SK-N-SH (cell line): ENCODE measurements at regions not wholly inside any gene's neighbourhood (a gene's known extent, or its start where the extent isn't known, plus 50 kb on each side); places are given as distances from the start of the nearest gene placed in this dataset.

ENCODE experiments used
- EP300 ChIP-seq, 2 experiments: IDR thresholded peaks; 2 replicates each; pipeline versions ENCODE4 v1.4.0 to v1.6.1; 2012; ENCODE audit warnings: borderline replicate concordance in 1 of 2, low read depth in 1 of 2, low read length in 1 of 2
- FOSL2 ChIP-seq: IDR thresholded peaks from 2 replicates; pipeline ENCODE4 v1.4.0; 2012; ENCODE audit warnings: low read depth, mild to moderate bottlenecking, moderate library complexity, borderline replicate concordance
- FOXJ3 ChIP-seq: sonication (generic); formaldehyde crosslinking; IDR thresholded peaks from 2 replicates; pipeline ENCODE4 v1.5.1; 2020; ENCODE audit warnings: mild to moderate bottlenecking, missing genetic modification reagents
- GABPA ChIP-seq: IDR thresholded peaks from 2 replicates; pipeline ENCODE4 v1.4.0; 2012; ENCODE audit warnings: low read depth, mild to moderate bottlenecking
- GATA2 ChIP-seq: sonication (generic); formaldehyde crosslinking; IDR thresholded peaks from 2 replicates; pipeline ENCODE4 v1.5.0; 2020; ENCODE audit warnings: mild to moderate bottlenecking, missing genetic modification reagents
- RFX5 ChIP-seq: IDR thresholded peaks from 2 replicates; pipeline ENCODE4 v1.6.1; 2012; ENCODE audit warnings: mild to moderate bottlenecking, improper control_type of control experiment, low read length
- SIN3A ChIP-seq: IDR thresholded peaks from 2 replicates; pipeline ENCODE4 v1.6.1; 2012; ENCODE audit warnings: low read depth, mild to moderate bottlenecking, low read length, moderate library complexity, borderline replicate concordance
- TAF1 ChIP-seq: IDR thresholded peaks from 2 replicates; pipeline ENCODE4 v1.6.1; 2012; ENCODE audit warnings: low read depth, mild to moderate bottlenecking, low read length, moderate library complexity, borderline replicate concordance
- TF ChIP-seq, protein P1 (sequence below): fragments of 200-600 bp; sonication (generic); IDR thresholded peaks from 2 replicates; pipeline ENCODE4 v1.6.1; 2017; ENCODE audit warnings: antibody characterized with exemption, mild to moderate bottlenecking, moderate library complexity
- TF ChIP-seq, protein P2 (sequence below): IDR thresholded peaks from 2 replicates; pipeline ENCODE4 v1.6.1; 2012; ENCODE audit warnings: mild to moderate bottlenecking, low read depth, low read length, moderate library complexity

DNA sequence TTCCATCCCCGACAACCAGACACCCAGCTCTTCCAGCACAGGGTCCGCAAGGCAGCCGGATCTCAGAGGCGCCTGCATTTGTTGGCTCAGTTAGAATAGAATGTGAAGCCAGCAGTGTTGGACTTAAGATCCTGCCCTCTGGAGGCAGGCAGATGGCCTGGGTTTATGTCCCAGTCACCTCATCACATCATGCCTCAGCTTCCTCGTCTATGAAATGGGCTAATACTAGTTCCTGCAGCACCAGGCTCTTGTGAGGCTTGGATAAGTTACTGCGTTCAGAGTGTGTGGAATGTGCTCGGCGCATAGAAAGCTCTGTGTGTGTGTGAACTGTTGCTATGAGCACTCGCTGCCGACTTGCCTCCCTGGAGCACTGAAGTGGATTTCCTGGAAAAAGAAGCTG lies 202.5 kb upstream of the GPR26 start:
- TF ChIP-seq, protein P1, sequence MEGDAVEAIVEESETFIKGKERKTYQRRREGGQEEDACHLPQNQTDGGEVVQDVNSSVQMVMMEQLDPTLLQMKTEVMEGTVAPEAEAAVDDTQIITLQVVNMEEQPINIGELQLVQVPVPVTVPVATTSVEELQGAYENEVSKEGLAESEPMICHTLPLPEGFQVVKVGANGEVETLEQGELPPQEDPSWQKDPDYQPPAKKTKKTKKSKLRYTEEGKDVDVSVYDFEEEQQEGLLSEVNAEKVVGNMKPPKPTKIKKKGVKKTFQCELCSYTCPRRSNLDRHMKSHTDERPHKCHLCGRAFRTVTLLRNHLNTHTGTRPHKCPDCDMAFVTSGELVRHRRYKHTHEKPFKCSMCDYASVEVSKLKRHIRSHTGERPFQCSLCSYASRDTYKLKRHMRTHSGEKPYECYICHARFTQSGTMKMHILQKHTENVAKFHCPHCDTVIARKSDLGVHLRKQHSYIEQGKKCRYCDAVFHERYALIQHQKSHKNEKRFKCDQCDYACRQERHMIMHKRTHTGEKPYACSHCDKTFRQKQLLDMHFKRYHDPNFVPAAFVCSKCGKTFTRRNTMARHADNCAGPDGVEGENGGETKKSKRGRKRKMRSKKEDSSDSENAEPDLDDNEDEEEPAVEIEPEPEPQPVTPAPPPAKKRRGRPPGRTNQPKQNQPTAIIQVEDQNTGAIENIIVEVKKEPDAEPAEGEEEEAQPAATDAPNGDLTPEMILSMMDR: no peak
- TF ChIP-seq, protein P2, sequence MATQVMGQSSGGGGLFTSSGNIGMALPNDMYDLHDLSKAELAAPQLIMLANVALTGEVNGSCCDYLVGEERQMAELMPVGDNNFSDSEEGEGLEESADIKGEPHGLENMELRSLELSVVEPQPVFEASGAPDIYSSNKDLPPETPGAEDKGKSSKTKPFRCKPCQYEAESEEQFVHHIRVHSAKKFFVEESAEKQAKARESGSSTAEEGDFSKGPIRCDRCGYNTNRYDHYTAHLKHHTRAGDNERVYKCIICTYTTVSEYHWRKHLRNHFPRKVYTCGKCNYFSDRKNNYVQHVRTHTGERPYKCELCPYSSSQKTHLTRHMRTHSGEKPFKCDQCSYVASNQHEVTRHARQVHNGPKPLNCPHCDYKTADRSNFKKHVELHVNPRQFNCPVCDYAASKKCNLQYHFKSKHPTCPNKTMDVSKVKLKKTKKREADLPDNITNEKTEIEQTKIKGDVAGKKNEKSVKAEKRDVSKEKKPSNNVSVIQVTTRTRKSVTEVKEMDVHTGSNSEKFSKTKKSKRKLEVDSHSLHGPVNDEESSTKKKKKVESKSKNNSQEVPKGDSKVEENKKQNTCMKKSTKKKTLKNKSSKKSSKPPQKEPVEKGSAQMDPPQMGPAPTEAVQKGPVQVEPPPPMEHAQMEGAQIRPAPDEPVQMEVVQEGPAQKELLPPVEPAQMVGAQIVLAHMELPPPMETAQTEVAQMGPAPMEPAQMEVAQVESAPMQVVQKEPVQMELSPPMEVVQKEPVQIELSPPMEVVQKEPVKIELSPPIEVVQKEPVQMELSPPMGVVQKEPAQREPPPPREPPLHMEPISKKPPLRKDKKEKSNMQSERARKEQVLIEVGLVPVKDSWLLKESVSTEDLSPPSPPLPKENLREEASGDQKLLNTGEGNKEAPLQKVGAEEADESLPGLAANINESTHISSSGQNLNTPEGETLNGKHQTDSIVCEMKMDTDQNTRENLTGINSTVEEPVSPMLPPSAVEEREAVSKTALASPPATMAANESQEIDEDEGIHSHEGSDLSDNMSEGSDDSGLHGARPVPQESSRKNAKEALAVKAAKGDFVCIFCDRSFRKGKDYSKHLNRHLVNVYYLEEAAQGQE: no peak
- TF ChIP-seq RFX5 (no peak), GATA2 (no peak), EP300 (IDR thresholded peaks at IDR 0.05; ENCODE audit: borderline replicate concordance in 1 of 2, low read depth in 1 of 2, low read length in 1 of 2) (no peak), FOXJ3 (no peak), GABPA (no peak), SIN3A (no peak), TAF1 (no peak), FOSL2 (no peak)
